DOHH2 (cell line): ENCODE measurements at regions not wholly inside any gene's neighbourhood (a gene's known extent, or its start where the extent isn't known, plus 50 kb on each side); places are given as distances from the start of the nearest gene placed in this dataset.

Source experiments
- H3F3A ChIP-seq: fragments of 200-600 bp; sonication (generic), shearing (Covaris generic); 2 replicates; pipeline ENCODE4 v1.6.0; 2016; ENCODE audit warnings: antibody characterized with exemption, mild to moderate bottlenecking; ENCODE audit not compliant: control insufficient read depth, insufficient read depth
- H3K27ac ChIP-seq: fragments of 200-600 bp; sonication (generic); 2 replicates; pipeline ENCODE4 v1.5.1; 2014; ENCODE audit warnings: low read depth, mild to moderate bottlenecking, low read length, moderate library complexity
- H3K27me3 ChIP-seq: fragments of 200-600 bp; sonication (generic); 2 replicates; pipeline ENCODE4 v1.6.1; 2014; ENCODE audit warnings: mild to moderate bottlenecking, low read length, mixed read lengths; ENCODE audit not compliant: control insufficient read depth
- H3K36me3 ChIP-seq: fragments of 200-600 bp; sonication (generic); 2 replicates; pipeline ENCODE4 v1.6.1; 2014; ENCODE audit warnings: mild to moderate bottlenecking, low read length, moderate library complexity, mixed read lengths; ENCODE audit not compliant: control insufficient read depth
- H3K4me1 ChIP-seq: fragments of 200-600 bp; sonication (generic); 2 replicates; pipeline ENCODE4 v1.6.1; 2014; ENCODE audit warnings: mild to moderate bottlenecking, low read length, mixed read lengths; ENCODE audit not compliant: control insufficient read depth
- H3K4me2 ChIP-seq: fragments of 200-600 bp; sonication (generic); 2 replicates; pipeline ENCODE4 v1.6.0; 2014; ENCODE audit warnings: mild to moderate bottlenecking, low read length, moderate library complexity
- H3K4me3 ChIP-seq: fragments of 200-600 bp; sonication (generic); 2 replicates; pipeline ENCODE4 v1.5.1; 2014; ENCODE audit warnings: mild to moderate bottlenecking, low read length, mixed read lengths
- H3K79me2 ChIP-seq: fragments of 200-600 bp; sonication (generic); 2 replicates; pipeline ENCODE4 v1.6.1; 2014; ENCODE audit warnings: mild to moderate bottlenecking, low read length, mixed read lengths; ENCODE audit not compliant: control insufficient read depth
- H3K9me2 ChIP-seq: fragments of 200-600 bp; sonication (generic); replicated peaks from 2 replicates; pipeline ENCODE4 v1.6.1; 2014; ENCODE audit warnings: mild to moderate bottlenecking, low read length, mixed read lengths; ENCODE audit not compliant: control insufficient read depth
- H3K9me3 ChIP-seq: fragments of 200-600 bp; sonication (generic); 2 replicates; pipeline ENCODE4 v1.6.1; 2014; ENCODE audit warnings: antibody characterized with exemption, low read length, mixed read lengths; ENCODE audit not compliant: control insufficient read depth, insufficient read depth
- H4K20me1 ChIP-seq: fragments of 200-600 bp; sonication (generic); 2 replicates; pipeline ENCODE4 v1.6.0; 2014; ENCODE audit warnings: low read depth, mild to moderate bottlenecking, antibody characterized with exemption, low read length, moderate library complexity; ENCODE audit not compliant: control insufficient read depth, insufficient read depth
- CTCF ChIP-seq: fragments of 200-600 bp; sonication (generic); IDR thresholded peaks from one replicate; pipeline ENCODE4 v1.5.1; 2014; ENCODE audit warnings: antibody characterized with exemption, mild to moderate bottlenecking, low read depth, low read length; ENCODE audit not compliant: poor library complexity, severe bottlenecking
- EZH2phosphoT487 ChIP-seq: fragments of 200-600 bp; sonication (generic); IDR thresholded peaks from 2 replicates; pipeline ENCODE4 v1.6.1; 2017; ENCODE audit warnings: borderline replicate concordance, mild to moderate bottlenecking, antibody characterized with exemption, low read length, moderate library complexity, mixed read lengths

DNA sequence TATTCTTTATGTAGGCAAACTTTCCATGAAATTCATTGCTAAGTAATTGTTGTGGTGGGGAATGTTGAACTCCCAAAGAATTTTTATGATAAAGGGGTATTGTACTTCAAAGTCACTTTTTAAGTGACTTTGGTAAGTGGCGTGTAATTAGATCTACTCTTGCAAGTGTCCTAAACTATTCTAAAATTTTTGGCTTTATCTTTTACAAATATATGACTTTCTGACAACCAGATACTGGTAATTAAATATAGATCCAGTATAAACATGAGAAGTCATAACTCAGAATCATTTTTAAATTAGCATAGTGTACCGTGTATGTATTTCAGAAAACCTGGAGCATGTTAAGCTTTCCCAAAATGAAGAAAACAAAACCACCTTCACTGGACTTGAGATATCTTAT is 84.7 kb upstream of the HGF start:
- H4K20me1 ChIP-seq = no peaks in the 10 kb centered on the region
- no peaks in the 10 kb centered on the region for H3K27me3 ChIP-seq
- H3K4me1 ChIP-seq = no peaks in the 10 kb centered on the region
- no peaks in the 10 kb centered on the region for H3K79me2 ChIP-seq
- no peaks in the 10 kb centered on the region for H3K9me2 ChIP-seq
- TF ChIP-seq EZH2phosphoT487 (no peak), CTCF (no peak)
- no peak overlapping the region for H3K4me2 ChIP-seq
- no peak overlapping the region for H3K4me3 ChIP-seq
- no peaks in the 10 kb centered on the region for H3F3A ChIP-seq
- H3K9me3 ChIP-seq = no peaks in the 10 kb centered on the region
- no peak overlapping the region for H3K27ac ChIP-seq
- H3K36me3 ChIP-seq = no peaks in the 10 kb centered on the region

DNA sequence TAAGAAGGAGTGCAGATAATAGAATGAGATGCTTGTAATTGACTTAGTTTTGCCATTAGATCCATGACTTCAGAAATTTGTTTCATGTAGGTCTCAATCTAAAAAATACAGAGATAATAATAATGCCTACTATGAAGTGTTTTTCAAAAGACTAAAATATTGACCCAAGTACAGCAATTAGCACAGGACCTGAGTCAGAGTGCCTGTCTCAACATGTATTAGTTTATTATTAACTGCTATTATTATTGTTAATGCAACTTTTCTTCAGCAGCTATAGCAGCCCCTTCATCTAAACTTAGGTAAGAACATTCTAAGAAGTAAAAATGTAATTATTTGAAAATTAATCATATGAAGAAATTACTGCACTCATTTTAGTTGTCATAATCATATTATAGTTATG is 82.9 kb upstream of the HGF start:
- Histone ChIP-seq H3F3A (no peaks in the 10 kb centered on the region), H3K4me3 (no peak overlapping the region), H3K36me3 (no peaks in the 10 kb centered on the region), H3K9me3 (no peaks in the 10 kb centered on the region), H4K20me1 (no peaks in the 10 kb centered on the region), H3K9me2 (no peaks in the 10 kb centered on the region), H3K79me2 (no peaks in the 10 kb centered on the region), H3K27ac (no peak overlapping the region), H3K4me2 (no peak overlapping the region), H3K4me1 (no peaks in the 10 kb centered on the region; the same call in 1 of the 2 replicates), H3K27me3 (no peaks in the 10 kb centered on the region)
- TF ChIP-seq EZH2phosphoT487 (no peak), CTCF (no peak)

DNA sequence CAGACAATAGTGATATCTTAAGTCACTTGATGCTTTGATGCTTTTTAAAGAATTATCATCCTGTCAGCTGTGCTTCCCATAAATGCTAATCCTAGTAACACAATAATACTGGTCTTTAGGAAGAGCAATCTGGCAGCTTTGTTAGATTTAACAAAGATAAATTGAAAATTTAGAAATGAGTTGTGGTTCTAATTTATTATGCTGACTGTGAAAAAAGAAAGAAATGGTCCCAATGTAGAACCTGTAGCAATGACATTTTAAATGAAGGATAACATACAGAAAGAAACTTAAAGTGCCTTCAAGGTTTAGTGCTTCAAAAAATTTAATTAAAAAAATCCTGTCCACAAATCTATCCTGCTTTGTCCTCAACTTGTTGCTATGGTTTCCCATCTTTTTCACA is 81.6 kb upstream of the HGF start:
- H3K36me3 ChIP-seq = no peaks in the 10 kb centered on the region; the same call in 1 of the 2 replicates
- peaks cover 10% of the 10 kb centered on the region for H3K4me1 ChIP-seq
- H3K27ac ChIP-seq = no peak overlapping the region
- H3K9me3 ChIP-seq = no peaks in the 10 kb centered on the region
- H3F3A ChIP-seq = peaks cover 5% of the 10 kb centered on the region
- H4K20me1 ChIP-seq = no peaks in the 10 kb centered on the region
- no peak overlapping the region for H3K4me3 ChIP-seq
- no peaks in the 10 kb centered on the region for H3K9me2 ChIP-seq
- H3K79me2 ChIP-seq = no peaks in the 10 kb centered on the region
- no peaks in the 10 kb centered on the region for H3K27me3 ChIP-seq
- H3K4me2 ChIP-seq = no peak overlapping the region
- TF ChIP-seq EZH2phosphoT487 (no peak), CTCF (no peak)

GRCh38 chr7:81846398-81846797 is 76.6 kb upstream of the HGF start:
- no peaks in the 10 kb centered on the region for H3K79me2 ChIP-seq
- TF ChIP-seq CTCF = no peak
- TF ChIP-seq EZH2phosphoT487 = no peak
- peak overlapping the region; percentile 82 for H3K4me2 ChIP-seq
- no peaks in the 10 kb centered on the region for H4K20me1 ChIP-seq
- no peaks in the 10 kb centered on the region for H3K9me2 ChIP-seq
- peak overlapping the region; percentile 88 for H3K27ac ChIP-seq
- H3K9me3 ChIP-seq = no peaks in the 10 kb centered on the region
- peaks cover 13% of the 10 kb centered on the region for H3F3A ChIP-seq
- peaks cover 5% of the 10 kb centered on the region; the same call in 1 of the 2 replicates for H3K36me3 ChIP-seq
- H3K27me3 ChIP-seq = no peaks in the 10 kb centered on the region
- H3K4me3 ChIP-seq = peak overlapping the region; percentile 67
- peaks cover 29% of the 10 kb centered on the region for H3K4me1 ChIP-seq
